ENCODE measurements at regions not wholly inside any gene's neighbourhood (a gene's known extent, or its start where the extent isn't known, plus 50 kb on each side); places are given as distances from the start of the nearest gene placed in this dataset.
"Not testable (repeated sequence)": the region's sequence is repeated elsewhere in the genome, so short reads cannot be mapped to it uniquely, and the experiment has no call there.

DNA sequence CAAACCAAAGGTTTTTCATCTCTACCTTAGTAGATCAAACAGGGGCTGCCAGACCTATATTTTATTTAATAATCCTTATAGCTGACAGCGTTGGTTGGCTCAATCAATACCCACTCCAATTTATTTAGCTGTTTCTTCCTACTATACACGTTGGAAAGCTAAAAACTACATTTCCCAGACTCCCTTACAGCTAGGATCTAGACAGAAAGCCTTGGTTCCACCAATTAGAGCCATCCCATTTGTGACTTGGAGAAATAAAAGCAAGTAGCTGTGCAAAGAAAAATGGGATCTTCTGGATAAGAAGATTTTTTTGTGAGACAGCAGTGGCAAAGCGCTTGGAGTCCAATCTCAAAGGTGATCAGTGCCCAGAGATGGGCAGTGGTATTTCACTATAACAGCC is 331.3 kb upstream of the MEIS1 start:
- Histone ChIP-seq H3K27ac (ENCODE audit: low read length) (no peak overlapping the region), H3K27me3 (ENCODE audit: control insufficient read depth, insufficient read depth, low read length) (no peaks in the 10 kb centered on the region), H3K36me3 (ENCODE audit: control insufficient read depth, insufficient read depth, low read length) (no peaks in the 10 kb centered on the region), H3K4me3 (ENCODE audit: low read depth in 2 of 2, low read length in 2 of 2) (no peak overlapping the region), H3K4me1 (ENCODE audit: control insufficient read depth, insufficient read depth, low read length) (no peaks in the 10 kb centered on the region), H3K9me3 (ENCODE audit: control insufficient read depth, insufficient read depth, low read depth, low read length) (no peaks in the 10 kb centered on the region)
- ChIA-PET CTCF (no interaction called here), POLR2A (no interaction called here)
- BruUV-seq (replicated peaks) = no TSS peak
- no peak for TF ChIP-seq POLR2AphosphoS5 (IDR thresholded peaks at IDR 0.05; ENCODE audit: low read depth, low read length)
- no peak for TF ChIP-seq CTCF (IDR thresholded peaks at IDR 0.05)
- ATAC-seq = no peak
- no peak for DNase-seq (ENCODE audit: low read depth, low spot score)
- intact Hi-C loops (cut with micrococcal nuclease; ENCODE audit: unreplicated experiment) = no loop called here
- in situ Hi-C loops (cut with HindIII; ENCODE audit: low pct_unique_long_range_greater_than_20kb, low sequenced_read_pairs) = no loop called here

DNA sequence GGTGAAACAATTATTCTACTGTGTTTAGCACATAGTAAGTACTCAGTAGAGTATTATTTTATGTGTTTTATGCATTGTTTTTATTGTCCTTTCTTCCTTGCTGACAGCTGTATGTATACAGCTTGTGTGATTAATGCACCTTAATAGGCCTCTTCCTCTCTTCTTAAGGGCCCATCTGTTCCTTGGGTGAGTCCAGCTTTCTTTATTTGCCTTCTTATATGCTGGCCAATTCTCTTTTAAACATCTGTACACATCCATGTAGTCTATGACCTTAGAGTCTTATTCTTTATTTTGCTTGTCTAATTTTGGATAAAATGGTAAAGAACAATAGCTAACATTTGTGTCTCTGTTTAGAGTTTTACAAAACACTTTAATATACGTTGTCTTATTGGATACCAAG is 333.7 kb upstream of the MEIS1 start:
- Histone ChIP-seq H3K36me3 (ENCODE audit: control insufficient read depth, insufficient read depth, low read length) (no peaks in the 10 kb centered on the region), H3K4me3 (ENCODE audit: low read depth in 2 of 2, low read length in 2 of 2) (no peak overlapping the region), H3K4me1 (ENCODE audit: control insufficient read depth, insufficient read depth, low read length) (no peaks in the 10 kb centered on the region), H3K27me3 (ENCODE audit: control insufficient read depth, insufficient read depth, low read length) (no peaks in the 10 kb centered on the region), H3K9me3 (ENCODE audit: control insufficient read depth, insufficient read depth, low read depth, low read length) (no peaks in the 10 kb centered on the region), H3K27ac (ENCODE audit: low read length) (no peak overlapping the region)
- in situ Hi-C loops (cut with HindIII; ENCODE audit: low pct_unique_long_range_greater_than_20kb, low sequenced_read_pairs) (no loop called here), intact Hi-C loops (cut with micrococcal nuclease; ENCODE audit: unreplicated experiment) (no loop called here)
- CTCF ChIA-PET = no interaction called here
- BruUV-seq (replicated peaks) = no TSS peak
- POLR2A ChIA-PET = no interaction called here
- DNase-seq (ENCODE audit: low read depth, low spot score) (no peak), ATAC-seq (no peak)
- TF ChIP-seq REST (IDR thresholded peaks at IDR 0.05; ENCODE audit: insufficient read depth in 1 of 2, low read depth in 2 of 2, low read length in 1 of 2) = no peak
- TF ChIP-seq SIN3A (IDR thresholded peaks at IDR 0.05; ENCODE audit: borderline replicate concordance, insufficient read depth, low read depth, low read length) = no peak
- TF ChIP-seq CTCF (IDR thresholded peaks at IDR 0.05) = no peak
- no peak for TF ChIP-seq POLR2AphosphoS5 (IDR thresholded peaks at IDR 0.05; ENCODE audit: low read depth, low read length)
- no peak for TF ChIP-seq TCF7L2 (IDR thresholded peaks at IDR 0.05; ENCODE audit: low read depth, low read length)

- intact Hi-C loops (cut with micrococcal nuclease; ENCODE audit: unreplicated experiment) = no loop called here
- ChIA-PET POLR2A (no interaction called here), CTCF (no interaction called here)
- BruUV-seq (replicated peaks) = no TSS peak
- H3K9me3 ChIP-seq (ENCODE audit: control insufficient read depth, insufficient read depth, low read depth, low read length) = no peaks in the 10 kb centered on the region
- H3K4me1 ChIP-seq (ENCODE audit: control insufficient read depth, insufficient read depth, low read length) = no peaks in the 10 kb centered on the region
- no peak overlapping the region for H3K27ac ChIP-seq (ENCODE audit: low read length)
- DNase-seq (ENCODE audit: low read depth, low spot score) (no peak), ATAC-seq (no peak)
- in situ Hi-C loops (cut with HindIII; ENCODE audit: low pct_unique_long_range_greater_than_20kb, low sequenced_read_pairs) = no loop called here
- H3K4me3 ChIP-seq (ENCODE audit: low read depth in 2 of 2, low read length in 2 of 2) = no peak overlapping the region
- no peaks in the 10 kb centered on the region for H3K36me3 ChIP-seq (ENCODE audit: control insufficient read depth, insufficient read depth, low read length)
- no peaks in the 10 kb centered on the region for H3K27me3 ChIP-seq (ENCODE audit: control insufficient read depth, insufficient read depth, low read length)
- TF ChIP-seq CTCF (IDR thresholded peaks at IDR 0.05) (no peak), POLR2AphosphoS5 (IDR thresholded peaks at IDR 0.05; ENCODE audit: low read depth, low read length) (no peak), TCF7L2 (IDR thresholded peaks at IDR 0.05; ENCODE audit: low read depth, low read length) (no peak), SIN3A (IDR thresholded peaks at IDR 0.05; ENCODE audit: borderline replicate concordance, insufficient read depth, low read depth, low read length) (no peak)
Observed at GRCh38 chr2:66095820-66096345, 339.0 kb upstream of the MEIS1 start.

GRCh38 chr2:66094689-66095088 is 340.2 kb upstream of the MEIS1 start:
- H3K36me3 ChIP-seq (ENCODE audit: control insufficient read depth, insufficient read depth, low read length); H3K27ac ChIP-seq (ENCODE audit: low read length); DNase-seq (ENCODE audit: low read depth, low spot score); POLR2A ChIA-PET; H3K4me3 ChIP-seq (ENCODE audit: low read depth in 2 of 2, low read length in 2 of 2); ATAC-seq; intact Hi-C loops (cut with micrococcal nuclease; ENCODE audit: unreplicated experiment); in situ Hi-C loops (cut with HindIII; ENCODE audit: low pct_unique_long_range_greater_than_20kb, low sequenced_read_pairs); H3K9me3 ChIP-seq (ENCODE audit: control insufficient read depth, insufficient read depth, low read depth, low read length); CTCF ChIA-PET; H3K27me3 ChIP-seq (ENCODE audit: control insufficient read depth, insufficient read depth, low read length); H3K4me1 ChIP-seq (ENCODE audit: control insufficient read depth, insufficient read depth, low read length); BruUV-seq (replicated peaks): not testable (repeated sequence)

All from Panc1 (cell line).